Activated CD8-positive, alpha-beta memory T cell treated with anti-CD3 and anti-CD28 coated beads, Interleukin-2, amount 10 ng/mL, durations not matched to agents 7 days and 5 days (primary cell): ENCODE measurements at regions not wholly inside any gene's neighbourhood (a gene's known extent, or its start where the extent isn't known, plus 50 kb on each side); places are given as distances from the start of the nearest gene placed in this dataset.
"Not testable (repeated sequence)": the region's sequence is repeated elsewhere in the genome, so short reads cannot be mapped to it uniquely, and the experiment has no call there.

Source experiments
- ATAC-seq: fragments of 150-1000 bp; cut with Tn5 transposase; one replicate; pipeline ENCODE4 v1.10.0; 2021; ENCODE audit warnings: moderate library complexity
- CTCF ChIA-PET: fragments of 350-600 bp; sonication (Branson Sonifier 250); formaldehyde crosslinking; loops from one replicate; lab custom pipeline; 2021; ENCODE audit warnings: antibody characterized with exemption; lab: Charles Lee
- DNase-seq: peaks from one replicate; pipeline ENCODE4 v3.0.0-alpha.2; 2020
- H3K27ac Mint-ChIP-seq: one replicate; pipeline ENCODE4 v1.8.0; 2021; ENCODE audit warnings: mild to moderate bottlenecking, mixed read lengths
- H3K27me3 Mint-ChIP-seq: one replicate; pipeline ENCODE4 v1.8.0; 2021; ENCODE audit warnings: mixed read lengths
- H3K36me3 Mint-ChIP-seq: one replicate; pipeline ENCODE4 v1.8.0; 2021; ENCODE audit warnings: mild to moderate bottlenecking, mixed read lengths
- H3K4me1 Mint-ChIP-seq: one replicate; pipeline ENCODE4 v1.8.0; 2021; ENCODE audit warnings: mixed read lengths
- H3K4me3 Mint-ChIP-seq: one replicate; pipeline ENCODE4 v1.8.0; 2021; ENCODE audit warnings: mild to moderate bottlenecking, moderate library complexity, mixed read lengths
- H3K9me3 Mint-ChIP-seq: one replicate; pipeline ENCODE4 v1.8.0; 2022; ENCODE audit warnings: low read depth, mixed read lengths

GRCh38 chr7:37598824-37599223 lies 84.7 kb upstream of the GPR141 start:
- DNase-seq: no peak
- Mint-ChIP-seq H3K9me3 (no peaks in the 10 kb centered on the region), H3K4me3 (no peak overlapping the region), H3K27ac (no peak overlapping the region), H3K36me3 (no peaks in the 10 kb centered on the region), H3K27me3 (peaks cover 3% of the 10 kb centered on the region), H3K4me1 (no peaks in the 10 kb centered on the region)
- ATAC-seq: no peak
- CTCF ChIA-PET: no interaction called here

- no peak for ATAC-seq
- DNase-seq: no peak
- Mint-ChIP-seq H3K27ac (no peak overlapping the region), H3K27me3 (peaks cover 6% of the 10 kb centered on the region), H3K4me3 (no peak overlapping the region), H3K9me3 (no peaks in the 10 kb centered on the region), H3K36me3 (no peaks in the 10 kb centered on the region), H3K4me1 (no peaks in the 10 kb centered on the region)
- CTCF ChIA-PET: no interaction called here
Observed at GRCh38 chr7:37601321-37601720, 82.2 kb upstream of the GPR141 start.

- Mint-ChIP-seq H3K4me3 (no peak overlapping the region), H3K4me1 (no peaks in the 10 kb centered on the region), H3K27ac (no peak overlapping the region), H3K36me3 (no peaks in the 10 kb centered on the region), H3K27me3 (peaks cover 6% of the 10 kb centered on the region), H3K9me3 (no peaks in the 10 kb centered on the region)
- ATAC-seq: no peak
- DNase-seq: no peak
- CTCF ChIA-PET: no interaction called here
Observed at GRCh38 chr7:37604078-37604477, 79.5 kb upstream of the GPR141 start.

- H3K9me3 Mint-ChIP-seq, ATAC-seq, H3K36me3 Mint-ChIP-seq, H3K27me3 Mint-ChIP-seq, H3K4me1 Mint-ChIP-seq, DNase-seq, CTCF ChIA-PET, H3K27ac Mint-ChIP-seq, H3K4me3 Mint-ChIP-seq: not testable (repeated sequence)
Observed at GRCh38 chr7:37617406-37617805, 66.2 kb upstream of the GPR141 start.

GRCh38 chr7:37633048-37633447 lies 50.5 kb upstream of the GPR141 start:
- CTCF ChIA-PET: no interaction called here
- H3K4me3 Mint-ChIP-seq: no peak overlapping the region

More at GRCh38 chr7:37633048-37633447, 50.5 kb upstream of the GPR141 start:
- ATAC-seq (no peak), DNase-seq (no peak)
- H3K9me3 Mint-ChIP-seq: no peaks in the 10 kb centered on the region
- no peak overlapping the region for H3K27ac Mint-ChIP-seq
- no peaks in the 10 kb centered on the region for H3K4me1 Mint-ChIP-seq
- peaks cover 7% of the 10 kb centered on the region for H3K27me3 Mint-ChIP-seq
- no peaks in the 10 kb centered on the region for H3K36me3 Mint-ChIP-seq
